Astrocyte (in vitro differentiated cells and primary cell): ENCODE measurements at regions not wholly inside any gene's neighbourhood (a gene's known extent, or its start where the extent isn't known, plus 50 kb on each side); places are given as distances from the start of the nearest gene placed in this dataset.

Source experiments
- CTCF ChIP-seq: IDR thresholded peaks from 2 replicates; pipeline ENCODE4 v1.5.1; 2011; ENCODE audit warnings: low read depth, mild to moderate bottlenecking, inconsistent platforms, low read length, moderate library complexity; ENCODE audit not compliant: insufficient read depth
- EZH2 ChIP-seq: IDR thresholded peaks from 2 replicates; pipeline ENCODE4 v1.6.1; 2012; ENCODE audit warnings: mild to moderate bottlenecking, low read length, inconsistent platforms; ENCODE audit not compliant: insufficient read depth

GRCh38 chr2:57432528-57432927 lies 614.1 kb upstream of the VRK2 start:
- TF ChIP-seq CTCF (no peak), EZH2 (no peak)
